ENCODE measurements at regions not wholly inside any gene's neighbourhood (a gene's known extent, or its start where the extent isn't known, plus 50 kb on each side); places are given as distances from the start of the nearest gene placed in this dataset.

DNA sequence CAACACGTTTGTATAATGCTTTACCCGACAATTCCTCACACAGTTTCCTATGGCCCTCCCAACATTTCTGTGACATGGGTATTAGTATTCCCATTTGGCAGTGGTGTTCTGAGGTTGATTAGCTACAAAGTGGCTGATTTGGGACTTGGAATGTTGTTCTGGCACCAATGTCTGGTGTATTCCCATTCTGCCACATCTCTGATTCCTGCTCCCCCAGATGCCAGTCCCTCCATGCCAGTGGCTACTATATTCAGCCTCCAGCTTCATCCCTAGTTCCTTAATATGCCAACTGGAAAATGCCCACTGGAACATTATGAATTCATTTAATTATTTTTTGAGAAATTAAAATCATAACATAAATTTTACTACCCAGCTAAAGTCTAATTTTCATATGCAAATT, 60.6 kb upstream of the NBEA start:
- Histone ChIP-seq H3K27ac (no peak overlapping the region), H2AFZ (ENCODE audit: low read depth) (no peak overlapping the region), H3K27me3 (ENCODE audit: insufficient read depth, low read depth) (no peaks in the 10 kb centered on the region), H3K4me3 (IDR thresholded peaks at IDR 0.05; ENCODE audit: insufficient read depth, low read depth, low read length) (no peak overlapping the region), H3K9ac (no peak overlapping the region), H3K4me1 (ENCODE audit: low read depth, poor library complexity, severe bottlenecking) (no peaks in the 10 kb centered on the region), H3K79me2 (ENCODE audit: insufficient read depth, low read depth) (no peaks in the 10 kb centered on the region), H4K20me1 (ENCODE audit: insufficient read depth) (no peaks in the 10 kb centered on the region), H3K4me2 (no peak overlapping the region), H3K36me3 (ENCODE audit: insufficient read depth) (no peaks in the 10 kb centered on the region)
- TF ChIP-seq, protein P1, sequence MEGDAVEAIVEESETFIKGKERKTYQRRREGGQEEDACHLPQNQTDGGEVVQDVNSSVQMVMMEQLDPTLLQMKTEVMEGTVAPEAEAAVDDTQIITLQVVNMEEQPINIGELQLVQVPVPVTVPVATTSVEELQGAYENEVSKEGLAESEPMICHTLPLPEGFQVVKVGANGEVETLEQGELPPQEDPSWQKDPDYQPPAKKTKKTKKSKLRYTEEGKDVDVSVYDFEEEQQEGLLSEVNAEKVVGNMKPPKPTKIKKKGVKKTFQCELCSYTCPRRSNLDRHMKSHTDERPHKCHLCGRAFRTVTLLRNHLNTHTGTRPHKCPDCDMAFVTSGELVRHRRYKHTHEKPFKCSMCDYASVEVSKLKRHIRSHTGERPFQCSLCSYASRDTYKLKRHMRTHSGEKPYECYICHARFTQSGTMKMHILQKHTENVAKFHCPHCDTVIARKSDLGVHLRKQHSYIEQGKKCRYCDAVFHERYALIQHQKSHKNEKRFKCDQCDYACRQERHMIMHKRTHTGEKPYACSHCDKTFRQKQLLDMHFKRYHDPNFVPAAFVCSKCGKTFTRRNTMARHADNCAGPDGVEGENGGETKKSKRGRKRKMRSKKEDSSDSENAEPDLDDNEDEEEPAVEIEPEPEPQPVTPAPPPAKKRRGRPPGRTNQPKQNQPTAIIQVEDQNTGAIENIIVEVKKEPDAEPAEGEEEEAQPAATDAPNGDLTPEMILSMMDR (conservative IDR thresholded peaks at IDR 0.05; ENCODE audit: low read depth, low read length) = no peak

DNA sequence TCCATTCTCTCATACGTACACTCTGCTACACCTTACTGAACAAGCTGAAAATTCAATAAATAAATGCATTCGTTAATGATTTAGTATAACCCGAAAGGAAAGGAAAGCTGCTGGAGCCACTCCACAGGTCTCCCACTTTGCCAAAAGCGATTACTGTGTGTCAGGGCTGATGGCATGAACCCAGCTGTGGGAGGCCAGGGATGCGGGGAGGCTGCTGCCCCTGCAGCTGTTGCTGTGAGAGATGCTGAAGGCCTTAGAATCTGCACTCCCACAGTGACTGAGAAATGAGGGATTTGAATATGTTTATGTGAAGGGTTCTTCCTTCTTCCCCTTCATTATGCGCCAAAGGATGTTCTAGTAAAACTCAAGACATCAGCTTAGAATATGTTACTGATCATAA, 58.7 kb upstream of the NBEA start:
- TF ChIP-seq, protein P1 (conservative IDR thresholded peaks at IDR 0.05; ENCODE audit: low read depth, low read length) = no peak
- Histone ChIP-seq H3K27me3 (ENCODE audit: insufficient read depth, low read depth) (no peaks in the 10 kb centered on the region), H4K20me1 (ENCODE audit: insufficient read depth) (no peaks in the 10 kb centered on the region), H3K4me3 (IDR thresholded peaks at IDR 0.05; ENCODE audit: insufficient read depth, low read depth, low read length) (no peak overlapping the region), H3K36me3 (ENCODE audit: insufficient read depth) (no peaks in the 10 kb centered on the region), H3K79me2 (ENCODE audit: insufficient read depth, low read depth) (no peaks in the 10 kb centered on the region), H3K9ac (no peak overlapping the region), H3K4me2 (no peak overlapping the region), H3K27ac (no peak overlapping the region), H3K4me1 (ENCODE audit: low read depth, poor library complexity, severe bottlenecking) (no peaks in the 10 kb centered on the region), H2AFZ (ENCODE audit: low read depth) (no peak overlapping the region)

DNA sequence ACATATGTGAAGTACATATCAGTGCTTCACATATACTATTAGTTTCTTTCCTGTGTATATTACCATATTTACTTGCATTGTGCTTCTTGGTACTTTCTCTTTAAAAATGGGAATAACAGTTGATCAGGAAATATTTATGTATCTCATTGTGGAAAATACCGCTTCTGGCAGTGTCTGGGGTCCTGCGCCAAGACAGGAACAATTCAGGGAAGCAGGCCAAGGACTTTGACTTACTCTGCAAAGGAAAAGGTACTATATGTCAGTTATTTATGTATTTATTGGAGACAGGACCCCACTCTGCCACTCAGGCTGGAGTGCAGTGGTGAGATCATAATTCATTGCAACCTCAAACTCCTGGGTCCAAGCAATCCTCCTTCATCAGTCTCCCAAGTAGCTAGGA, 57.7 kb upstream of the NBEA start:
- Histone ChIP-seq H3K9ac (no peak overlapping the region), H3K27me3 (ENCODE audit: insufficient read depth, low read depth) (no peaks in the 10 kb centered on the region), H4K20me1 (ENCODE audit: insufficient read depth) (no peaks in the 10 kb centered on the region), H2AFZ (ENCODE audit: low read depth) (no peak overlapping the region), H3K4me3 (IDR thresholded peaks at IDR 0.05; ENCODE audit: insufficient read depth, low read depth, low read length) (no peak overlapping the region), H3K79me2 (ENCODE audit: insufficient read depth, low read depth) (no peaks in the 10 kb centered on the region), H3K27ac (no peak overlapping the region), H3K4me2 (no peak overlapping the region), H3K36me3 (ENCODE audit: insufficient read depth) (no peaks in the 10 kb centered on the region), H3K4me1 (ENCODE audit: low read depth, poor library complexity, severe bottlenecking) (no peaks in the 10 kb centered on the region)
- TF ChIP-seq, protein P1 (conservative IDR thresholded peaks at IDR 0.05; ENCODE audit: low read depth, low read length) = no peak

DNA sequence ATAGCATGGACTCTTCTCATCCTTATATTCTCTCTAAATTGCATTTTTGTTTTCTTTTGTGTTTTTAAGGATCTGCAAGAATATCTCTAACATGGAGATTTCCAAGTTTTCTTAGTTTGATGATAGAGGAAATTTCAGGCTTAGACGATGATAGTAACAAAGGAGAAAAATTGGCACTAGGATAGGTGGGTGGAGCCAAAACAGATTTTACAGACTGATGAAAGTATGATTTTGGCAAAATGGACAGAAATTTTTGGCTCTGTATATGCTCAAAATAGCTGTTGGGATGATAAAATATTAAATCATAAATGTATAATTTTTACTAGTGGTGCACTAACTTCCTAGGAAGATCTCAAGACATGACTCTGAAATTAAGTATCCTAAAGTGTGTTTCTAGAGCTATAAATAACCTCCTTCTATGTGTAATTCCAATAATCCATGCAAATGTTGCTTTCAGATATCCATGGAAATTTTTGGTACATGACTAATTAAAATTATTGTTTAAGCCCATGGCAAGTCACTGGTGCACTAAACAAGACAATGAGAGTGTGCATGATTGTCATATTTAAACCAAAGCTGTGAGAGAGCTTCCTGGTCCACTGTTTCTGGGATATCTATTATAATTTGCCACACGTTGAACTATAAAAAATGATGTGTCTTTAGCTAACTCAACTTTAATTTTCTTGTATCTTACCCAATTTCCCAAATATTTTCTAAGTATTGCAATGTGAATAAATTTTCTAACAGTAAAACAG, 55.8 kb upstream of the NBEA start:
- H3K27me3 ChIP-seq (ENCODE audit: insufficient read depth, low read depth) = no peaks in the 10 kb centered on the region
- H3K79me2 ChIP-seq (ENCODE audit: insufficient read depth, low read depth) = no peaks in the 10 kb centered on the region
- no peaks in the 10 kb centered on the region for H3K36me3 ChIP-seq (ENCODE audit: insufficient read depth)
- TF ChIP-seq, protein P1 (conservative IDR thresholded peaks at IDR 0.05; ENCODE audit: low read depth, low read length) = no peak
- H3K9ac ChIP-seq = no peak overlapping the region
- H3K27ac ChIP-seq = no peak overlapping the region
- no peak overlapping the region for H3K4me3 ChIP-seq (IDR thresholded peaks at IDR 0.05; ENCODE audit: insufficient read depth, low read depth, low read length)
- H3K4me2 ChIP-seq = no peak overlapping the region
- H3K4me1 ChIP-seq (ENCODE audit: low read depth, poor library complexity, severe bottlenecking) = no peaks in the 10 kb centered on the region
- no peak overlapping the region for H2AFZ ChIP-seq (ENCODE audit: low read depth)
- no peaks in the 10 kb centered on the region for H4K20me1 ChIP-seq (ENCODE audit: insufficient read depth)

Measured in KMS-11 (cell line).